ENCODE measurements at regions not wholly inside any gene's neighbourhood (a gene's known extent, or its start where the extent isn't known, plus 50 kb on each side); places are given as distances from the start of the nearest gene placed in this dataset.
"Not testable (repeated sequence)": the region's sequence is repeated elsewhere in the genome, so short reads cannot be mapped to it uniquely, and the experiment has no call there.

DNA sequence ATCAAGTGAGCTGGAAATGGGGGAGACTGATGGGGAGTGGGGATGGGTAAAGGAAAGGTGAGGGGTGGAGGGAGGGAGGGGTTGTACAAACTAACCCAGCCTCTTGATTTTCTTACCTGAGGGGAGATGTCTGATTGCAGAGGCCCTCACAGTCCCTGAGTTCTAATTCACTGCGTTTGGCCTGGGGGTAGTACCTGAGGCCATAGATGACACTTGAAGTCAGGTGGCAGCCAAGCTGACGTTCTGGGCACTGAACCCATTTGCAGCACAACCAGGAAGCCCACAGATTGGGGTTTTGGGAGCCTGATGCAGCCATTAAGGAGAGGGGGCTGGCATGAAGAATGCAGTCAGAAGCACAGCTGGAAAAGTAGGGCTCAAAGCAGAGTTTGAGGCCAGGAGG lies 153.8 kb upstream of the DTNBP1 start:
- H3K4me3 Mint-ChIP-seq: no peak overlapping the region
- peaks cover 1 to 17% (median 7%) of the 10 kb centered on the region in 5 donors for H3K27me3 Mint-ChIP-seq
- H3K4me1 Mint-ChIP-seq: peaks cover 0 to 2% (median 0%) of the 10 kb centered on the region in 4 donors
- H3K36me3 Mint-ChIP-seq: no peaks in the 10 kb centered on the region
- POLR2A ChIA-PET: no interaction called here
- H3K27ac Mint-ChIP-seq: no peak overlapping the region
- DNase-seq (no peak), ATAC-seq (no peak)
- H3K9me3 Mint-ChIP-seq: no peaks in the 10 kb centered on the region

DNA sequence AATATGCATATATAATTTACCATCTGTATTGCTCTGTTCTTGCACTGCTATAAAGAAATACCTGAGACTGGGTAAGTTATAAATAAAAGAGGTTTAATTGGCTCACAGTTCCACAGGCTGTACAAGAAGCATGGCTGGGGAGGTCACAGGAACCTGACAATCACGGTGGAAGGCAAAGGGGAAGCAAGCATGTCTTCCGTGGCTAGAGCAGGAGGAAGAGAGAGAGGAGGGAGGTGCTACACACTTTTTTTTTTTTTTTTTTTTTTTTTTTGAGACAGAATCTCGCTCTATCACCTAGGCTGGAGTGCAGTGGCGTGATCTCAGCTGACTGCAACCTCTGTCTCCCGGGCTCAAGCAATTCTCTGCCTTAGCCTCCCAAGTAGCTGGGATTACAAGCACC lies 150.9 kb upstream of the DTNBP1 start:
- H3K36me3 Mint-ChIP-seq, H3K4me1 Mint-ChIP-seq, POLR2A ChIA-PET, H3K9me3 Mint-ChIP-seq, H3K27ac Mint-ChIP-seq, ATAC-seq, DNase-seq, H3K4me3 Mint-ChIP-seq: not testable (repeated sequence)
- peaks cover 4 to 44% (median 11%) of the 10 kb centered on the region in 5 donors for H3K27me3 Mint-ChIP-seq

DNA sequence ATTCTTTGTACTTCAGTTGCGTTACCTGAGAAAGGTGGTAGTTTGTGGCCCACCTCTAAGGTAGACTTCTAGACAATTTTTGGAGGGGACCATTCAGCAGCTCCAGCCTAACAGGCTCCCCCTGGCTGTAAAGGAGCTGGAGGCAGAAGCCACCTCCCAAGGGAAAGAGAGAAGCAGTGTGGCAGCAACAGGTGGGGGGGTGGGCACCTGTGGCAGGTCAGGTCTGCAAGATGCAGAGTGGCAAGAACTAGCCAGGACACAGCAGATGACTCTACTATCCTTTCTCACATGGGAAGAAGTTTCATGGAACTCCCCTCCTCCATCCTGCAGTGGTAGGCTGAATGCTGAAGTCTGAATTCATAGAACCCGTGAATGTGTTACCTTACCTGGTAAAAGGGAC lies 148.3 kb upstream of the DTNBP1 start:
- H3K36me3 Mint-ChIP-seq: peaks cover 0 to 4% (median 0%) of the 10 kb centered on the region in 3 donors
- DNase-seq: no peak
- no peak overlapping the region for H3K4me3 Mint-ChIP-seq
- peaks cover 0 to 2% (median under 1%) of the 10 kb centered on the region in 4 donors for H3K4me1 Mint-ChIP-seq
- peaks cover 4 to 50% (median 8%) of the 10 kb centered on the region in 5 donors for H3K27me3 Mint-ChIP-seq
- no peak overlapping the region for H3K27ac Mint-ChIP-seq
- POLR2A ChIA-PET: no interaction called here
- no peak for ATAC-seq
- H3K9me3 Mint-ChIP-seq: peaks cover 0 to 6% (median 0%) of the 10 kb centered on the region in 9 donors

DNA sequence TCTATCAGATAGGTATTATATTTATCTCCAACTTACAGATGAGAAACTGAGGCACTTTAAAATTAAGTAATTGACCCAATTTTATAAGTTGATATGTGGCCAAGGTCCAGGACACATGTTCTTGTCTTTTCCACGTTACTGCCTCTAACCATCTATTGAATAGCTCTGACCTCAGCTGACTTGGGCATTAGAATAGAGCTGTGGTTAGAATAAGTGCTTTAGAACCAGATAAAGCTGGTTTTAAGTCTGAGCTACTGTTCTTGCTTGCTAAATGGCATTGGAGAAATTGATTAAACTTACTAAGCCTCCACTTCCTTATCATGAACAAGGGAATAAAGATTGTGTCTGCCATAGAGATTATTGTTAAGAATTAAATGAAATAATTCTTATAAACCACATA lies 147.8 kb upstream of the DTNBP1 start:
- peaks cover 0 to 6% (median 0%) of the 10 kb centered on the region in 9 donors for H3K9me3 Mint-ChIP-seq
- no peak overlapping the region for H3K27ac Mint-ChIP-seq
- peaks cover 0 to 4% (median 0%) of the 10 kb centered on the region in 3 donors for H3K36me3 Mint-ChIP-seq
- ATAC-seq: no peak
- peaks cover 0 to 2% (median under 1%) of the 10 kb centered on the region in 4 donors for H3K4me1 Mint-ChIP-seq
- no peak overlapping the region for H3K4me3 Mint-ChIP-seq
- no peak for DNase-seq
- peaks cover 4 to 50% (median 8%) of the 10 kb centered on the region in 5 donors for H3K27me3 Mint-ChIP-seq
- POLR2A ChIA-PET: no interaction called here

DNA sequence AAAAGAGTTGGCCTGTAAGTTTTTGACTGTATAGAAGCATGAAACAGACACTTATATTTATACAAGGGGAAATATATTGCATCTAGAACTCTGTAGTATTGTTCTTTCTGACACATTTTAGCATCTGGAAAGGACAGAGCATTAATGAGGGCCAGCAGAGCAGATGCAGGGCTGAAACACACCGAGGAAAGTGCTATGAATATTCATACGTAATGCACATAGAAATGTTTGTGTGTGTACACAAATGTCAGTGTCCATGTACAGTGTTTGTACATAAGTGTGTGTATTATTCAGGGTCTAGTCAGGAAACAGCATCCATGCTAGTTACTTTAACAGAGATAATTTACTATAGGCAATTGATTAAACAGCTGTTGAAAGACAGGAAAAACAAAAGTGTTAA lies 146.5 kb upstream of the DTNBP1 start:
- no peak overlapping the region for H3K4me3 Mint-ChIP-seq
- H3K27me3 Mint-ChIP-seq: peaks cover 2 to 50% (median 5%) of the 10 kb centered on the region in 5 donors
- no peak for ATAC-seq
- H3K27ac Mint-ChIP-seq: no peak overlapping the region
- no peak for DNase-seq
- peaks cover 0 to 4% (median 0%) of the 10 kb centered on the region in 3 donors for H3K36me3 Mint-ChIP-seq
- peaks cover 0 to 8% (median 0%) of the 10 kb centered on the region in 9 donors for H3K9me3 Mint-ChIP-seq
- H3K4me1 Mint-ChIP-seq: peaks cover 0 to 2% (median under 1%) of the 10 kb centered on the region in 4 donors
- POLR2A ChIA-PET: no interaction called here

DNA sequence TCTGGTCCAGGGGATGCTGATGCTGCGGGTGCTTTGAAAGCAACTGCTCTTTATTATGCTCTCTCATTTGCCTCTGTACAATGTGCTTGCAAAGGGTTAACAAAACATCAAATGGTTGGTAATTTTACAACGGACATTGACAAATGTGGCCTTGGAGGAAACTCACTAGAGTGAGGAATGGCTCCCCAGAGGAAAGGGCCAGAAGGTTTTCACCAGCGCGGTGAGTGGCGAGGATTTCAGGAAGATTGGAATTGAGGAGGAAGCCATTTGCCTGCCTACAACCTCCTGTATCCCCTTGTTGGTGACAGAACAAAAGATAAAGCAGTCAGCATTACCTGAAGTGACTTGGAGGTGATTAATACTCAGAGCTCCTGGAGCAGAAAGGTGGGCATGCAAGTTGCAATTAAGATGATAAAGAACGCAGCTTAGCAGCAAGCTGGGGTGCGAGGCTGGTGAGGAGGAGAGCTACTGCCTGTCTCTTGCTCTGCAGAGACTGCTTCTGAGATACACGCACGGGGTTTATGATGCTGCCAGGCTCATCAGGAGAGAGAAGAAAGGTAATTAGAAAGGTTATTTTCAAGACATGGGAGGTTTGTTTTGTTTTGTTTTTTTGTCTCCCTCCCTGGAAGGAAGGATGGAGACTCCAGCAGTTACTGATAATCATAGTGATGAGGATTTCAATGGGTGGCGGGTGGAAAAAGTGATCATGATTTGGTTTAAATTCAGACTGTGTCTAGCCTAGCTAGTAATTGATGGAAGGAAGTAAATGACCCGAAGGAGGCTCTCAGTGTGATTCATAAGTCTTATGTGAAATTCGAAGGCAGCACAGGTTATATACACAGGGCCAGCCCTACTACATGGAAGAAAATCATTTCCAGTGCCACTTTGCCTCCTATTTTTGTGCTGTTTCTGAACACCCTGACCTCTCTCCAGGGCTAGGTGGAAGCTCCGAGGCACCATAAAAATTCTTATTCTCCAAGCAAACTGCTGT lies 141.6 kb upstream of the DTNBP1 start:
- Mint-ChIP-seq H3K4me1 (peaks cover 0 to 4% (median 0%) of the 10 kb centered on the region in 4 donors), H3K27ac (no peak overlapping the region), H3K27me3 (peaks cover 0 to 13% (median 3%) of the 10 kb centered on the region in 5 donors), H3K36me3 (peaks cover 0 to 4% (median 0%) of the 10 kb centered on the region in 3 donors), H3K9me3 (peaks cover 0 to 8% (median 0%) of the 10 kb centered on the region in 9 donors), H3K4me3 (no peak overlapping the region)
- ATAC-seq: no peak
- POLR2A ChIA-PET: no interaction called here
- no peak for DNase-seq

DNA sequence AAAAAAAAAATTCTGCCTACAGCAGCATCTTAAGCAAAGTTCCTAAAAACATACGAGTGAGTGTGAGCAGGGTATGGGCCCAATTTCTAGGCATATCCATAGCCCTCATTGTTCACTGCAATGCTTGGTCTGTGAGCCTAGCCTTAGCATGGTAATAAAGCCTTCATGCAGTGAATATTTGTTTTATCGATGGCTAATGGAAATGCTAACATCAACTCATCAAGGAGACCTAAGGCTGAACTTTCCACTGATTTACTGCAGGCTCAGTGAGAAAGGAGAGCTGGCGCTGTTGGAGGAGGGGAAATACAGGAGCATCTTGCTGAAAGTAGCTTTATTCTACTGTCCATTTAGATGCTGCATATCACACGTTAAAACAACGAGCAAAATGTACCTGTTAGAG lies 139.6 kb upstream of the DTNBP1 start:
- H3K4me1 Mint-ChIP-seq: peaks cover 0 to 2% (median 0%) of the 10 kb centered on the region in 4 donors
- peaks cover 0 to 2% (median 0%) of the 10 kb centered on the region in 5 donors for H3K27me3 Mint-ChIP-seq
- H3K36me3 Mint-ChIP-seq: peaks cover 0 to 12% (median 8%) of the 10 kb centered on the region in 3 donors
- no peak overlapping the region for H3K4me3 Mint-ChIP-seq
- H3K27ac Mint-ChIP-seq: no peak overlapping the region
- no peak for ATAC-seq
- peaks cover 0 to 15% (median 7%) of the 10 kb centered on the region in 9 donors for H3K9me3 Mint-ChIP-seq
- no peak for DNase-seq
- POLR2A ChIA-PET: no interaction called here

DNA sequence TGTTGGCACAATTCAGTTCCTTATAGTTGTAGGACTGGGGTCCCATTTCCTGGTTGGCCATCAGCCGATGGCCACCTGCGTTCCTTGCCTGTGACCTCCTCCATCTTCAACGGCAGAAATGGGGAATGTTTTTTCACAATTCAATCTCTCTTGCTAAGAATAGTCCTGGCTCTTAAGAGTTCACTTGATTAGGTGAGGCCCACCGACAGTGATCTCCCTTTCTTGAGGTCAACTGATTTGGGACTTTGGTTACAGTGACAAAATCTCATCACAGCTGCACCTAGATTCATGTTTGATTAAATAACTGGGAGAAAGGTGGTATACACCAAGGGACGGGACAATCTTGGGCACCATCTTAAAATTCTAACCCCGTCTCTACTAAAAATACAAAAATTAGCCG lies 139.1 kb upstream of the DTNBP1 start:
- H3K4me1 Mint-ChIP-seq: peaks cover 0 to 2% (median 0%) of the 10 kb centered on the region in 4 donors
- peaks cover 0 to 17% (median 14%) of the 10 kb centered on the region in 3 donors for H3K36me3 Mint-ChIP-seq
- no peak overlapping the region for H3K27ac Mint-ChIP-seq
- ATAC-seq (no peak), DNase-seq (no peak)
- POLR2A ChIA-PET: no interaction called here
- no peak overlapping the region for H3K4me3 Mint-ChIP-seq
- peaks cover 0 to 20% (median 13%) of the 10 kb centered on the region in 9 donors for H3K9me3 Mint-ChIP-seq
- peaks cover 0 to 2% (median 0%) of the 10 kb centered on the region in 5 donors for H3K27me3 Mint-ChIP-seq

DNA sequence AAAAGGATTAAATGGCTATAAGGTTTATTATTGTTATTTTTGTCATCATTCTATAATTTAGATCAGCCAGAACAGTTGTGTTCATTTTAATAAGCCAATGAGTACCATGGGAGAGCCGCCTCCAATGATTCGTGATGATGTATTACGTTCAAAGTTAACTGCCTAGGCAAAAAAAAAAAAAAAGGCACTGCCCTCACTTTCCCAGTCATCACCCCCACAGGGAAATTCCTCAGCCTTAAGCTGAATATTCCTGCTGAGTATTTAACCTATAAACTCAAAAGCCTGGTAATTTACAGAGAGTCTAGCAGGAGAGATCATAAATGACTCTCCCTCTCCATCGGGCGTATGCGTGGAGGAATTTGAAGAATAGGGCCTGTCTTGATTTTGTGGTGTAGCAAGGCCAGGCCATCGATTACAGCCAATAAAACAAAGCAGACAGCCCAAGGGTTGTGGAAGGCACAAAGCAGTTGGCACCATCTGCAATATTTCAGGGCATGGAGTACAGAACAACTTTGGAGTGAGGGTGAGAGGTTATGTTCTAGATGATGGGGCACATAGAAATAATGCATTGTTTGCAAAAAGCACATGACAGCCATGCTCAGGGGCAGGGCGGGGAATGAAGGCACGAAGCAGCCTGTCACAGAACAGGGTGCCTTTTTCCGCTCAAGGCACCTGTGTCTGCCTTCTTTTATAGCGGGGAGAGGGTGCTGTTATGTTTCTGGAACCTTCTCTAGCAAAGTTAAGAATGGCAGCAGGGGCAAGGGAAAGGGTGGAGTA lies 138.2 kb upstream of the DTNBP1 start:
- Mint-ChIP-seq H3K27me3 (peaks cover 0 to 2% (median 0%) of the 10 kb centered on the region in 5 donors), H3K4me1 (peaks cover 0 to 2% (median 0%) of the 10 kb centered on the region in 4 donors), H3K27ac (no peak overlapping the region), H3K9me3 (peaks cover 0 to 24% (median 18%) of the 10 kb centered on the region in 9 donors), H3K36me3 (peaks cover 0 to 18% (median 16%) of the 10 kb centered on the region in 3 donors), H3K4me3 (no peak overlapping the region)
- POLR2A ChIA-PET: no interaction called here
- DNase-seq (no peak), ATAC-seq (no peak)

DNA sequence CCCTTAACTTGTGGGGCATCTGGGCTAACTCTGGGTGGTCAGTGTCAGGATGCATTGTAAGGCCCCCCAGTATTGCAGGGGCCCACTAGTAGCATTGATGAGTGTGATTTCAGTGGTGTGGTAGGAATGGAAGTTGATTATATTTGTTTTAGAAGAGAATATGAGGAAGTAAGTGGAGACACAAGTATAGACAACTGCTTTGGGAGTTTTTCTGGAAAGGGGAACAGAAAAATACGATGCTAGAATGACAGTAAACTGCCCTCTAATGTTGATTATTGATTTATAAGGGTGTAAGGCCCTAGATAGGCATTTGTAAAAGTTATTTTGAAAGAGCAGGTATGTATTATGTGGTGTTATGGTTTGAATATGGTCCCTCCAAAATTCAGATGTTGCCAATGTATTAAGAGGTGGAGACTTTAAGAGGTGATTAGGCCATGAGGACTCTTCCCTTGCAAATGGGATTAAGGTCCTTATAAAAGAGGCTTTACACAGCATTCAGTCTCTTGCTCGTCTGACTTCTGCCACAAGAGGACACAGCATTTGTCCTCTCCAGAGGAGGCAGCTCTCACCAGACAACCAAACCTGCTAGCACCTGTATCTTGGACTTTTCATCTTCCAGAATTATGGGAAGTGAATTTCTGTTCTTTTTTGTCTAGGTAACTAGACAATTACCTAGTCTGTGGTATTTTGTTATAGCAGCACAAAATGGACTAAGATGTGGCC lies 135.9 kb upstream of the DTNBP1 start:
- no peak overlapping the region for H3K27ac Mint-ChIP-seq
- peaks cover 0 to 24% (median 18%) of the 10 kb centered on the region in 9 donors for H3K9me3 Mint-ChIP-seq
- H3K36me3 Mint-ChIP-seq: peaks cover 0 to 18% (median 16%) of the 10 kb centered on the region in 3 donors
- peaks cover 0 to 2% (median 0%) of the 10 kb centered on the region in 4 donors for H3K4me1 Mint-ChIP-seq
- POLR2A ChIA-PET: no interaction called here
- no peak for DNase-seq
- no peak for ATAC-seq
- H3K4me3 Mint-ChIP-seq: no peak overlapping the region
- H3K27me3 Mint-ChIP-seq: peaks cover 0 to 2% (median 0%) of the 10 kb centered on the region in 5 donors

DNA sequence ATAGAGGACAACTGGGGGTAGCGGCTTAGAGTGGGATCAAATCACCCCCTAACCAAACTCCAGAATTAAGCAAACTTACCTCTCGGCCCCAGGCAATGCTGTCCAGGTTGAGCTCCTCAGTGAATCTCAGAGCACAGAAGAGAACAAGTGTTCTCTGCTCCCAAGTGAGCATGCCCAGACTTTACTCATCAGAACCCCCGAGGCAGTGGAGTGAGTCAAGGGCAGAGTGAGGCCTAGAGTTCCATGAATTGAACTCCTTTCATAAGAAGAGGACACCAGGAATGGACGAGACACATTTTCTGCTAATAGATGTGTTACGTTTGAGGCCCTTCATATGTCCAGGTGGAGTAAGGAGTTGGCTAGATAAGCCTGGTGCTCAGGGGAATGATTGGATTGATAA lies 134.0 kb upstream of the DTNBP1 start:
- no peak for ATAC-seq
- POLR2A ChIA-PET: no interaction called here
- peaks cover 0 to 3% (median 0%) of the 10 kb centered on the region in 5 donors for H3K27me3 Mint-ChIP-seq

DNA sequence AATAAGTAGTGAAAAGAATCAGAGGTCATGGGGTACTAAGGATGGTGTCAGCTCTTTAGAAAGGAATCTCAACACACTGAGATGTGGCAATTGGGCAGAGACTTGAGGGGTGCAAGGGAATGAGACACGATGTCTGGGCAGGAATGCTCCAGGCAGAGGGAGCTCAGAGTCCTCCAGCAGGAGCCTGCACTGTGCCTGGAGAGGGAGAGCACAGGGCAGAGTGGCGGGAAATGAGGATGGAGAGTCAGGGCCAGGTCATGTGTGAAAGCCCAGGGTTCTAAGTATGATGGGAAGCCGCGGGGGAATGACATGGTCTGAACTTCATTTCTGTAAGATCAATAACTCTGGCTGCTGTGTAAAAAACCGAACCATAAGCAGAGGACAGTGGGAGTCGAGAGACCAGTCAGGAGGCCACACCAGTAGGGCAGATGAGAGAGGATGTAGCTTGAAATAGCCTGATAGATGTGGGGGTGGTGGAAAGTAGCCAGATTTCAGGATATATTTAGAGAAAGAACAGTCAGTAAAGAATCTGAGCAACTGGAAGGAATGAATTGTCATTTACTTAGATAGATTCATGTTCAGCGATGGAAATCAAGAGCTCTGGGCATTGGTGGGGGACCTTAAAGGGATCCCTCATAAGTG lies 133.4 kb upstream of the DTNBP1 start:
- Mint-ChIP-seq H3K4me1 (peaks cover 0 to 2% (median 0%) of the 10 kb centered on the region in 4 donors), H3K27me3 (peaks cover 0 to 3% (median 0%) of the 10 kb centered on the region in 5 donors), H3K9me3 (peaks cover 0 to 24% (median 18%) of the 10 kb centered on the region in 9 donors), H3K4me3 (no peak overlapping the region), H3K27ac (no peak overlapping the region), H3K36me3 (peaks cover 0 to 18% (median 16%) of the 10 kb centered on the region in 3 donors)
- POLR2A ChIA-PET: no interaction called here
- no peak for ATAC-seq
- no peak for DNase-seq

More for the DNA sequence above, 134.0 kb upstream of the DTNBP1 start:
- Mint-ChIP-seq H3K4me1 (peaks cover 0 to 2% (median 0%) of the 10 kb centered on the region in 4 donors), H3K27ac (no peak overlapping the region), H3K4me3 (no peak overlapping the region), H3K36me3 (peaks cover 0 to 18% (median 16%) of the 10 kb centered on the region in 3 donors), H3K9me3 (peaks cover 0 to 24% (median 18%) of the 10 kb centered on the region in 9 donors)
- DNase-seq: no peak

Data from naive thymus-derived CD8-positive, alpha-beta T cell (primary cell).